Liver (tissue), 8 donors: ENCODE measurements at regions not wholly inside any gene's neighbourhood (a gene's known extent, or its start where the extent isn't known, plus 50 kb on each side); places are given as distances from the start of the nearest gene placed in this dataset.

Source experiments
- DNase-seq: peaks from one replicate; pipeline ENCODE4 v3.0.0-alpha.2; 2017; ENCODE audit warnings: low spot score
- H3K27ac ChIP-seq, 2 donors: one replicate each; pipeline ENCODE4 v1.7.0; 2013; ENCODE audit warnings: inconsistent platforms in 2 of 2, low read length in 2 of 2, control low read depth in 1 of 2, low read depth in 1 of 2, mild to moderate bottlenecking in 1 of 2
- H3K27me3 ChIP-seq, 4 donors: one replicate each; pipeline versions ENCODE4 v1.6.1 to v1.7.0; 2013; ENCODE audit warnings: low read length in 3 of 4, inconsistent platforms in 1 of 4, mild to moderate bottlenecking in 1 of 4, moderate library complexity in 1 of 4; ENCODE audit not compliant: control insufficient read depth in 4 of 4, insufficient read depth in 4 of 4
- H3K36me3 ChIP-seq, 4 donors: one replicate each; pipeline versions ENCODE4 v1.6.1 to v1.7.0; 2013; ENCODE audit warnings: low read length in 3 of 4, mild to moderate bottlenecking in 3 of 4, low read depth in 1 of 4, moderate library complexity in 1 of 4; ENCODE audit not compliant: control insufficient read depth in 4 of 4, insufficient read depth in 3 of 4
- H3K4me1 ChIP-seq, 4 donors: one replicate each; pipeline versions ENCODE4 v1.6.1 to v1.7.0; 2013; ENCODE audit warnings: low read length in 3 of 4, mild to moderate bottlenecking in 3 of 4, moderate library complexity in 1 of 4; ENCODE audit not compliant: control insufficient read depth in 4 of 4, insufficient read depth in 4 of 4
- H3K4me3 ChIP-seq, 3 donors: one replicate each; pipeline versions ENCODE4 v1.6.1 to v1.7.0; 2013; ENCODE audit warnings: low read length in 3 of 3, control low read depth in 1 of 3, low read depth in 1 of 3, mild to moderate bottlenecking in 1 of 3
- H3K9ac ChIP-seq, 2 donors: one replicate each; pipeline ENCODE4 v1.7.0; 2013; ENCODE audit warnings: low read length in 2 of 2, mild to moderate bottlenecking in 2 of 2, moderate library complexity in 2 of 2, control low read depth in 1 of 2, low read depth in 1 of 2
- H3K9me3 ChIP-seq, 4 donors: one replicate each; pipeline versions ENCODE4 v1.6.1 to v1.7.0; 2013; ENCODE audit warnings: low read length in 3 of 4; ENCODE audit not compliant: control insufficient read depth in 4 of 4
- EGR1 ChIP-seq, 2 donors: IDR thresholded peaks; 2 replicates each; pipeline ENCODE4 v1.6.1; 2016 to 2018; ENCODE audit warnings: antibody characterized with exemption in 2 of 2, low read depth in 2 of 2
- FOXA1 ChIP-seq: IDR thresholded peaks from 2 replicates; pipeline ENCODE4 v1.6.1; 2016; ENCODE audit warnings: antibody characterized with exemption
- FOXA2 ChIP-seq: IDR thresholded peaks from 2 replicates; pipeline ENCODE4 v1.6.1; 2016; ENCODE audit warnings: antibody characterized with exemption
- GABPA ChIP-seq, 2 donors: IDR thresholded peaks in 1 of 2; conservative IDR thresholded peaks in 1 of 2; 2 replicates each; pipeline ENCODE4 v1.6.1; 2016; ENCODE audit warnings: antibody characterized with exemption in 2 of 2, mild to moderate bottlenecking in 1 of 2, moderate library complexity in 1 of 2
- HNF4G ChIP-seq: IDR thresholded peaks from 2 replicates; pipeline ENCODE4 v1.6.1; 2016; ENCODE audit warnings: antibody characterized with exemption
- NR2F2 ChIP-seq: IDR thresholded peaks from 2 replicates; pipeline ENCODE4 v1.6.1; 2016; ENCODE audit warnings: antibody characterized with exemption
- RAD21 ChIP-seq, 2 donors: IDR thresholded peaks; 2 replicates each; pipeline ENCODE4 v1.6.1; 2016; ENCODE audit warnings: antibody characterized with exemption in 2 of 2, mild to moderate bottlenecking in 2 of 2
- RXRA ChIP-seq, 2 donors: IDR thresholded peaks; 2 replicates each; pipeline ENCODE4 v1.6.1; 2017 to 2018; ENCODE audit warnings: antibody characterized with exemption in 2 of 2, mild to moderate bottlenecking in 1 of 2
- SP1 ChIP-seq: IDR thresholded peaks from 2 replicates; pipeline ENCODE4 v1.6.1; 2018; ENCODE audit warnings: antibody characterized with exemption, mild to moderate bottlenecking
- TAF1 ChIP-seq: conservative IDR thresholded peaks from 2 replicates; pipeline ENCODE4 v1.6.1; 2016; ENCODE audit warnings: antibody characterized with exemption, mild to moderate bottlenecking
- WGBS: extraction: QIAGEN DNeasy Blood & Tissue Kit; methylation state at CpG from one replicate; pipeline ENCODE4 v1.1.7; 2013; 5-methylcytosine and 5-hydroxymethylcytosine counted together
- TF ChIP-seq, protein P1 (sequence below): IDR thresholded peaks from 2 replicates; pipeline ENCODE4 v1.6.1; 2016; ENCODE audit warnings: antibody characterized with exemption
- TF ChIP-seq, protein P2 (sequence below): IDR thresholded peaks from 2 replicates; pipeline ENCODE4 v1.6.1; 2016; ENCODE audit warnings: antibody characterized with exemption
- TF ChIP-seq, protein P3 (sequence below): IDR thresholded peaks from 2 replicates; pipeline ENCODE4 v1.6.1; 2016; ENCODE audit warnings: antibody characterized with exemption
- TF ChIP-seq, protein P4 (sequence below): fragments of 150-350 bp; IDR thresholded peaks from 2 replicates; pipeline ENCODE4 v1.5.1; 2017; ENCODE audit warnings: improper control_type of control experiment, low read depth, low read length; ENCODE audit not compliant: missing input control
- donor health status: healthy.
- donor health status: healthy.
- donor health status: healthy.
- donor health status: healthy.
- donor health status: healthy.

DNA sequence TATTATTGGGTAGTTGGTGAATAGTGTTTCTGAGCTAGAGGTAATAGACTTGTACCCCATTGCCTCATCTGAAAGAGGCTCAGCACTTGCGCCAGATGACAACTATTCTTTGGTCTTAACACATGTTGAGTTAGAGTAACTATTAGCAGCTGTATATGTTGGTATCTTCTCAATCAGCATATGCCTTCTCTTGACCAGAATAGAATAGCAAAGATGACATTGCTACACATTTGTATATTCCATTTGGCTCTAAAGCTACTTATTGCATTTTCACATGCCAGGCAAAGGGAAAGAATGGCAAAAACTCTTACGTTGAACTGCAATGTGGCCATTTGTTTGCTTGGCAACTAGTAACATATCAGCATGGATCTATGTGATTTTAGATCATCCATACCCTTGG lies 173.8 kb upstream of the AGR3 start:
- Histone ChIP-seq H3K27ac (no peak overlapping the region), H3K9me3 (no peaks in the 10 kb centered on the region), H3K9ac (no peak overlapping the region), H3K36me3 (no peaks in the 10 kb centered on the region), H3K4me1 (peaks cover 0 to 2% (median 0%) of the 10 kb centered on the region in 4 donors), H3K4me3 (no peak overlapping the region), H3K27me3 (no peaks in the 10 kb centered on the region)
- no peak for DNase-seq
- TF ChIP-seq, protein P1, sequence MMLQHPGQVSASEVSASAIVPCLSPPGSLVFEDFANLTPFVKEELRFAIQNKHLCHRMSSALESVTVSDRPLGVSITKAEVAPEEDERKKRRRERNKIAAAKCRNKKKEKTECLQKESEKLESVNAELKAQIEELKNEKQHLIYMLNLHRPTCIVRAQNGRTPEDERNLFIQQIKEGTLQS, result no peak
- TF ChIP-seq RXRA (IDR thresholded peaks at IDR 0.05), result no peak
- TF ChIP-seq, protein P2, sequence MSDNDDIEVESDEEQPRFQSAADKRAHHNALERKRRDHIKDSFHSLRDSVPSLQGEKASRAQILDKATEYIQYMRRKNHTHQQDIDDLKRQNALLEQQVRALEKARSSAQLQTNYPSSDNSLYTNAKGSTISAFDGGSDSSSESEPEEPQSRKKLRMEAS, result no peak
- TF ChIP-seq NR2F2, result no peak
- no peak for TF ChIP-seq SP1
- no peak for TF ChIP-seq GABPA (IDR thresholded peaks at IDR 0.05 in 1 of 2, conservative IDR thresholded peaks at IDR 0.05 in 1 of 2)
- no peak for TF ChIP-seq EGR1 (IDR thresholded peaks at IDR 0.05; ENCODE audit: low read depth in 2 of 2)
- no peak for TF ChIP-seq HNF4G
- WGBS, result 97% methylated on average over 2 of the region's 2 CpGs

DNA sequence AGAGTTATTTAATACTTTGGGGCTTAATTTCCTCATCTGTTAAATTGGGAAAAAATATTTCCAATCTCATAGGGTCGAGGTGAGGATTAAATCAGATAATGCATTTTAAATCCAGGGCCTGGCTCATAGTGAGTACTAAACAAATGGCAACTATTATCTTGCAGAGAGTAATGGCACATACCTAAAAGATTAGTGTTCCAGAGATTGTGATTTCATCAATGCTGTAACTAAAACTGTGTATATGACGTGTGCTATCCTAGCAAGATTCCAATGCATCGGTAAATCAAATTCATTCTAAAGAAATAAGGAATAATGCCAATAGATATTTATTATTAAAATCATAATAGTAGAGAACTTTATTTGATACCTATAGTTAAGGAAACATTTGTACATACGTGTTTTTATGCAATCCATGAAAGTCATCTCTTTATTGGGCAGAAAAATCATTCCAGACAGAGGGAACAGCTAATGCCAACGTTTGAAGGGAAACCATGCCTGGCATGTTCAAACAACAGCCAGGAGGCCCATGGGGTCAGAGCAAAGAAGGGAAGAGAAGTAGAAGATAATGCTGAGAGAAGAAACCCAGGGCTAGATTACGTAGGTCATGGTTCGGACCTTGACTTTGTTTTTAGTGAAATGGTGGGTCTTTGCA lies 174.8 kb upstream of the AGR3 start:
- TF ChIP-seq FOXA2 (no peak), NR2F2 (no peak), RAD21 (IDR thresholded peaks at IDR 0.05) (no peak), EGR1 (IDR thresholded peaks at IDR 0.05; ENCODE audit: low read depth in 2 of 2) (no peak), FOXA1 (no peak), GABPA (IDR thresholded peaks at IDR 0.05 in 1 of 2, conservative IDR thresholded peaks at IDR 0.05 in 1 of 2) (no peak), HNF4G (no peak), SP1 (no peak), TAF1 (no peak)
- TF ChIP-seq, protein P2, result no peak
- TF ChIP-seq, protein P3, sequence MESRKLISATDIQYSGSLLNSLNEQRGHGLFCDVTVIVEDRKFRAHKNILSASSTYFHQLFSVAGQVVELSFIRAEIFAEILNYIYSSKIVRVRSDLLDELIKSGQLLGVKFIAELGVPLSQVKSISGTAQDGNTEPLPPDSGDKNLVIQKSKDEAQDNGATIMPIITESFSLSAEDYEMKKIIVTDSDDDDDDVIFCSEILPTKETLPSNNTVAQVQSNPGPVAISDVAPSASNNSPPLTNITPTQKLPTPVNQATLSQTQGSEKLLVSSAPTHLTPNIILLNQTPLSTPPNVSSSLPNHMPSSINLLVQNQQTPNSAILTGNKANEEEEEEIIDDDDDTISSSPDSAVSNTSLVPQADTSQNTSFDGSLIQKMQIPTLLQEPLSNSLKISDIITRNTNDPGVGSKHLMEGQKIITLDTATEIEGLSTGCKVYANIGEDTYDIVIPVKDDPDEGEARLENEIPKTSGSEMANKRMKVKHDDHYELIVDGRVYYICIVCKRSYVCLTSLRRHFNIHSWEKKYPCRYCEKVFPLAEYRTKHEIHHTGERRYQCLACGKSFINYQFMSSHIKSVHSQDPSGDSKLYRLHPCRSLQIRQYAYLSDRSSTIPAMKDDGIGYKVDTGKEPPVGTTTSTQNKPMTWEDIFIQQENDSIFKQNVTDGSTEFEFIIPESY, result no peak
- Histone ChIP-seq H3K9me3 (no peaks in the 10 kb centered on the region), H3K4me3 (no peak overlapping the region), H3K4me1 (peaks cover 0 to 2% (median 0%) of the 10 kb centered on the region in 4 donors), H3K27me3 (no peaks in the 10 kb centered on the region), H3K27ac (no peak overlapping the region), H3K9ac (no peak overlapping the region), H3K36me3 (no peaks in the 10 kb centered on the region)
- DNase-seq, result no peak
- WGBS, result 92% methylated on average over 7 of the region's 7 CpGs

DNA sequence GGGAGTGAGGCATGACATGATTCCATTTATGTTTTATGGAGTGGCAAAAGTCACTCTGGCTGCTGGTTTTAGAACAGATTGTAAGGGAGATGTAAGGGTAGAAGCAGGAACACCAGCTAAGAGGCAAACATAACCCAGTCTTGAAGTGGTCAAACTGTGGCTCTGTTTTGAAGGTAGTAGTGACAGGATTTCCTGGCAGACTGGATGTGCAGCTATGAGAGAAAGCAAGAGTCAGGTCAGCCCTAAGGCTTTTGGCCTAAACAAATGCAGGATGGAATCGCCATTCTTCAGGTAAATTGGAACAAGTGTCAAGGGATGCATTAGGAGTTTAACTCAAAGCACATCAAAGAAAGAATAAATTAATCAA lies 175.3 kb upstream of the AGR3 start:
- Histone ChIP-seq H3K4me3 (no peak overlapping the region), H3K9ac (no peak overlapping the region), H3K36me3 (no peaks in the 10 kb centered on the region), H3K27ac (no peak overlapping the region), H3K27me3 (no peaks in the 10 kb centered on the region), H3K4me1 (peaks cover 0 to 2% (median 0%) of the 10 kb centered on the region in 4 donors), H3K9me3 (no peaks in the 10 kb centered on the region)
- WGBS, result 93% methylated on average over 1 of the region's 1 CpG
- TF ChIP-seq, protein P4, sequence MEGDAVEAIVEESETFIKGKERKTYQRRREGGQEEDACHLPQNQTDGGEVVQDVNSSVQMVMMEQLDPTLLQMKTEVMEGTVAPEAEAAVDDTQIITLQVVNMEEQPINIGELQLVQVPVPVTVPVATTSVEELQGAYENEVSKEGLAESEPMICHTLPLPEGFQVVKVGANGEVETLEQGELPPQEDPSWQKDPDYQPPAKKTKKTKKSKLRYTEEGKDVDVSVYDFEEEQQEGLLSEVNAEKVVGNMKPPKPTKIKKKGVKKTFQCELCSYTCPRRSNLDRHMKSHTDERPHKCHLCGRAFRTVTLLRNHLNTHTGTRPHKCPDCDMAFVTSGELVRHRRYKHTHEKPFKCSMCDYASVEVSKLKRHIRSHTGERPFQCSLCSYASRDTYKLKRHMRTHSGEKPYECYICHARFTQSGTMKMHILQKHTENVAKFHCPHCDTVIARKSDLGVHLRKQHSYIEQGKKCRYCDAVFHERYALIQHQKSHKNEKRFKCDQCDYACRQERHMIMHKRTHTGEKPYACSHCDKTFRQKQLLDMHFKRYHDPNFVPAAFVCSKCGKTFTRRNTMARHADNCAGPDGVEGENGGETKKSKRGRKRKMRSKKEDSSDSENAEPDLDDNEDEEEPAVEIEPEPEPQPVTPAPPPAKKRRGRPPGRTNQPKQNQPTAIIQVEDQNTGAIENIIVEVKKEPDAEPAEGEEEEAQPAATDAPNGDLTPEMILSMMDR, result no peak
- no peak for TF ChIP-seq FOXA1
- DNase-seq, result no peak
